ENCODE measurements at regions not wholly inside any gene's neighbourhood (a gene's known extent, or its start where the extent isn't known, plus 50 kb on each side); places are given as distances from the start of the nearest gene placed in this dataset.

DNA sequence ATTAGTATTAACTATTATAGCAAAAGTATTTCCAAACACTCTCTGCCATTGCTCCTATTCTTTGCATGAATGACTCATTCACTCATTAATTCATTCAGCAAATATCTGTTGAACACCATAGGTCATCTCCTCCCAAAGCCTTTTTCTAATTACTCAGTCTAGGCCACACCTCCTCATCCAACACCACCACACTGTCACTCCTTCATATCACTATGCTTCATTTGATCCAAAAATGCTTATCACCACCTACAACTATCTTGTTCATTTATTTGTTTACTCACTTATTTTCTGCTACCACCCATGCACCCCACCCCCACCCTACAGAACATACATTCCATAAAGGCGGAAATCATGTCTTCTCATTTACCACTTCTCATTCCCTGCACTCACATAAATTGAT, 94.4 kb upstream of the TNFSF4 start:
- DNase-seq (ENCODE audit: extremely low read depth, low read depth) = no peak
- TF ChIP-seq CTCF (IDR thresholded peaks at IDR 0.05; ENCODE audit: low read depth, low read length) = no peak

GRCh38 chr1:173302366-173302765, 95.2 kb upstream of the TNFSF4 start:
- TF ChIP-seq CTCF (IDR thresholded peaks at IDR 0.05; ENCODE audit: low read depth, low read length) = no peak
- DNase-seq (ENCODE audit: extremely low read depth, low read depth) = no peak

DNA sequence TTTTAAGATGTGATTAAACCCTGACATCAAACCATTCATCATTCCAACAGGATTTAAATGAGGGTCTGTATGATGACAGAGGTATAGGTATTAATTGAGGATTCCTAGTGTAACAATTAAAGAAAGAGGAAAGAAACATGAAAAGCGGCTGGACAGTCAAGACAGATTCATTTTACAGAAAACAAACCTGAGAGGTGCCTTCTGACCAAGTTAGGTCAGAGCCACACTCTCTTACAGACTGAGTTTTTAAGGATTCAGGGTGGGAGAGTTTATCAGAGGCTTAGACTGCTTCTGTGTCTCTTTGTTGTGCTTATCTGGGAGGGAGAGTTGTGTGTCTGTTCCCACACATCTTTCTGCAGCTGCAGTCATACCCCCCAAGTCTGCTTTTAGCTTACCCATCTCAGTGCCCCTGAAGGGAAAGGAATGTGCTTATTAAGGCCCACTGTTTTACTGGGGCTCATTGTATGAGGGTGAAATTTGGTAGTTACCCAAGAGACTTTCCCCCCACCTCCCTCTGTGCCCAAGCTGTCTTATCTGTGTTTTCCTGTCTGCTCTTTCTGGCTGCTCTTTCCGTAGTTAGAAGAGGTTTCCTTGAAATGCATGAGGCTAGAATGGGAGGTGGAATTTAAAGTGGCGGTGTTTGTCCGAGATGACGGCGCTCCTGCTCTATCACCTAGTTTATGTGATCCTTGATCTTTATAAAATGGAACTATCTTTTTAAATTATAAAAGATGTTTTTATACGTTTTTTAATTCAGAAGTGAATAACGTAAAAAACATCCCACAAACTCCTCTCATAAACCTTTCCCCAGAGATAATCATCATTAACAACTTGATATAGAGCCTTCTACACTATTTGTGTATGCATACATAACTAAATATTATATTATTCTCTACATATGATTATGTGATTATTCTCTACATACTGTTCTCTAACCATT, 96.0 kb upstream of the TNFSF4 start:
- TF ChIP-seq CTCF (IDR thresholded peaks at IDR 0.05; ENCODE audit: low read depth, low read length) = no peak
- no peak for DNase-seq (ENCODE audit: extremely low read depth, low read depth)

GRCh38 chr1:173303984-173304383, 96.9 kb upstream of the TNFSF4 start:
- TF ChIP-seq CTCF (IDR thresholded peaks at IDR 0.05; ENCODE audit: low read depth, low read length) = no peak
- no peak for DNase-seq (ENCODE audit: extremely low read depth, low read depth)

GRCh38 chr1:173304529-173305227, 97.5 kb upstream of the TNFSF4 start:
- no peak for DNase-seq (ENCODE audit: extremely low read depth, low read depth)
- TF ChIP-seq CTCF (IDR thresholded peaks at IDR 0.05; ENCODE audit: low read depth, low read length) = no peak

DNA sequence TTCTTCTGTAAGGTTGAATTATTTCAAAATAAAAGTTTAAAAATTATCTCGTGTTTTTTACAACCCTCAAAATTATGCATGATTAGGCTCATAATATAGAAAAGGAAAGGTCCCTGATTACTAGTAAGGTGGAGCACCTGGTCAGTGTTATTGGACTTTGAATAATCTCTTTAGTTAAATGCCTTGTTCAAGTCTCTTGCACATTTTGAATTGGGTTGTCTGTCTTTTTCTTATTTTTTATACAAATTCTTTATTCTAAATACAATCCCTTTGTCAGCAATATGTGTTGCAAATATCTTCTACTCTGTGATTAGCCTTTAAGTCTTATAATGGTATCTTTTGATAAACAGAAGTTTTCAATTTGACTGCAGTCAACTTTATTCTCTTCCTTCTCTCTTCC, 100.7 kb upstream of the TNFSF4 start:
- TF ChIP-seq CTCF (IDR thresholded peaks at IDR 0.05; ENCODE audit: low read depth, low read length) = no peak
- DNase-seq (ENCODE audit: extremely low read depth, low read depth) = no peak

- DNase-seq (ENCODE audit: extremely low read depth, low read depth) = no peak
- no peak for TF ChIP-seq CTCF (IDR thresholded peaks at IDR 0.05; ENCODE audit: low read depth, low read length)
Measured at GRCh38 chr1:173314656-173315055, 107.5 kb upstream of the TNFSF4 start.
